Activated naive CD8-positive, alpha-beta T cell treated with anti-CD3 and anti-CD28 coated beads, Interleukin-2, amount 50 U/mL, for 24 hours (primary cell): ENCODE measurements at regions not wholly inside any gene's neighbourhood (a gene's known extent, or its start where the extent isn't known, plus 50 kb on each side); places are given as distances from the start of the nearest gene placed in this dataset.

Experiments
- ATAC-seq: fragments of 150-1000 bp; cut with Tn5 transposase; one replicate; pipeline ENCODE4 v1.10.0; 2021
- DNase-seq: peaks from one replicate; pipeline ENCODE4 v3.0.0; 2021
- H3K27ac Mint-ChIP-seq: one replicate; pipeline ENCODE4 v1.8.0; 2021; ENCODE audit warnings: mild to moderate bottlenecking, mixed read lengths
- H3K27me3 Mint-ChIP-seq: one replicate; pipeline ENCODE4 v1.8.0; 2021; ENCODE audit warnings: mixed read lengths
- H3K36me3 Mint-ChIP-seq: one replicate; pipeline ENCODE4 v1.8.0; 2021; ENCODE audit warnings: low read depth, mixed read lengths
- H3K4me1 Mint-ChIP-seq: one replicate; pipeline ENCODE4 v1.8.0; 2021; ENCODE audit warnings: mixed read lengths
- H3K4me3 Mint-ChIP-seq: one replicate; pipeline ENCODE4 v1.8.0; 2021; ENCODE audit warnings: mild to moderate bottlenecking, moderate library complexity, mixed read lengths
- H3K9me3 Mint-ChIP-seq: one replicate; pipeline ENCODE4 v1.8.0; 2021; ENCODE audit warnings: mixed read lengths

DNA sequence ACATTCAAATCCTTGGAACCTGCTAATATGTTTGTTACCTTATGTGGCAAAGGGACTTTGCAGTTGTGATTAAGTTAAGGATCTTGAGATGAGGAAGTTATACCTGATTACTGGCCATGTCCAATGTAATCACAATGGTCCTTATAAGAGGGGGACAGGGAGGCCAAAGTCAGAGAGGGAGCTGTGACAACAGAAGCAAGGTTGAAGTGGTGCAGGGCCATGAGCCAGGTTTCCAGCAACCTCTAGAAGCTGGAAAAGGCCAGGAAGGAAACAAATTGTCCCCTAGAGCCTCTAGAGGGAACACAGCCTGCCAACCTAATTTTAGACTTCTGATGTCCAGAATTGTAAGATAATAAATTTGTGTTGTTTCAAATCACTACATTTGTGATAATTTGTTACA is 334.7 kb upstream of the DACH1 start:
- DNase-seq = no peak
- no peak for ATAC-seq
- no peaks in the 10 kb centered on the region for H3K27me3 Mint-ChIP-seq
- H3K4me1 Mint-ChIP-seq = no peaks in the 10 kb centered on the region
- H3K9me3 Mint-ChIP-seq = no peaks in the 10 kb centered on the region
- H3K4me3 Mint-ChIP-seq = no peak overlapping the region
- no peaks in the 10 kb centered on the region for H3K36me3 Mint-ChIP-seq
- H3K27ac Mint-ChIP-seq = no peak overlapping the region

- no peaks in the 10 kb centered on the region for H3K36me3 Mint-ChIP-seq
- H3K27me3 Mint-ChIP-seq = no peaks in the 10 kb centered on the region
- H3K4me3 Mint-ChIP-seq = no peak overlapping the region
- no peak for DNase-seq
- ATAC-seq = no peak
- H3K4me1 Mint-ChIP-seq = no peaks in the 10 kb centered on the region
- H3K9me3 Mint-ChIP-seq = no peaks in the 10 kb centered on the region
- no peak overlapping the region for H3K27ac Mint-ChIP-seq
Observed at GRCh38 chr13:72199640-72200039, 332.6 kb upstream of the DACH1 start.

GRCh38 chr13:72198967-72199560 is 332.1 kb upstream of the DACH1 start:
- ATAC-seq = no peak
- Mint-ChIP-seq H3K4me3 (no peak overlapping the region), H3K4me1 (no peaks in the 10 kb centered on the region), H3K9me3 (no peaks in the 10 kb centered on the region), H3K36me3 (no peaks in the 10 kb centered on the region), H3K27ac (no peak overlapping the region), H3K27me3 (no peaks in the 10 kb centered on the region)
- no peak for DNase-seq

- H3K4me3 Mint-ChIP-seq = no peak overlapping the region
- ATAC-seq = no peak
- no peaks in the 10 kb centered on the region for H3K36me3 Mint-ChIP-seq
- no peak overlapping the region for H3K27ac Mint-ChIP-seq
- no peaks in the 10 kb centered on the region for H3K9me3 Mint-ChIP-seq
- no peak for DNase-seq
- no peaks in the 10 kb centered on the region for H3K27me3 Mint-ChIP-seq
- H3K4me1 Mint-ChIP-seq = no peaks in the 10 kb centered on the region
Observed at GRCh38 chr13:72198042-72198441, 331.0 kb upstream of the DACH1 start.

DNA sequence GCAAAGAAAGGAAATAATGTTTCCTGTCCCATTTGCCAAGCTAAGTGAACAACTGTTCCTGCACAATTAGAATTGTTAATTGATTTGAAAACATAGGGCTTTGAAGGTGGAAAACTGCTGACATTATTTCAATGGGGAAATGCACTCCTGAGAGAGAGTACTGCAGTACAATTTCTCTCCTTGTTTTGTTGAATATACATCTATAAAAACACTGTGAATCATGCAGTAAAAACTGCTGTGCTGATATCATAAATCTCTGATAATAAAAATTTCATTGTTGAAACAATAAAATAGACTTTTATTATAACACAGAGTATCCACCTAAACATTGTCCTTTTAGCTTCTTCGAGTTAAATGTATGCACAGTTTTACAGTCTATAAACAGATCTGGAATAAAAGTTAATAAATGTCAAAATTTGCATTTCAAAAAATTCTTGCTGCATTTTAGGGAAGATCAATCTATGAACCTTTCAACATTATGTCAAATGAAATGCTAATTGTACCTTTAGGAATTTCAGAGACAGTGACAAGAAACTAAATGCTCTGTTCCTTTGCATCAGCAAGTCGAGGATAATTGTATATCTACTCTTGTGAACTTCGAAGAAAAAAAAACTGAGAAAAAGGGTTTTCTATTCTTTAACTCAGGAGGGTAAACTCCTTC is 328.2 kb upstream of the DACH1 start:
- Mint-ChIP-seq H3K4me3 (no peak overlapping the region), H3K27me3 (no peaks in the 10 kb centered on the region), H3K36me3 (no peaks in the 10 kb centered on the region), H3K27ac (no peak overlapping the region), H3K9me3 (no peaks in the 10 kb centered on the region), H3K4me1 (no peaks in the 10 kb centered on the region)
- no peak for ATAC-seq
- no peak for DNase-seq

GRCh38 chr13:72194523-72194922 is 327.5 kb upstream of the DACH1 start:
- no peak for DNase-seq
- Mint-ChIP-seq H3K4me3 (no peak overlapping the region), H3K27me3 (no peaks in the 10 kb centered on the region), H3K27ac (no peak overlapping the region), H3K36me3 (no peaks in the 10 kb centered on the region), H3K9me3 (no peaks in the 10 kb centered on the region), H3K4me1 (no peaks in the 10 kb centered on the region)
- no peak for ATAC-seq

DNA sequence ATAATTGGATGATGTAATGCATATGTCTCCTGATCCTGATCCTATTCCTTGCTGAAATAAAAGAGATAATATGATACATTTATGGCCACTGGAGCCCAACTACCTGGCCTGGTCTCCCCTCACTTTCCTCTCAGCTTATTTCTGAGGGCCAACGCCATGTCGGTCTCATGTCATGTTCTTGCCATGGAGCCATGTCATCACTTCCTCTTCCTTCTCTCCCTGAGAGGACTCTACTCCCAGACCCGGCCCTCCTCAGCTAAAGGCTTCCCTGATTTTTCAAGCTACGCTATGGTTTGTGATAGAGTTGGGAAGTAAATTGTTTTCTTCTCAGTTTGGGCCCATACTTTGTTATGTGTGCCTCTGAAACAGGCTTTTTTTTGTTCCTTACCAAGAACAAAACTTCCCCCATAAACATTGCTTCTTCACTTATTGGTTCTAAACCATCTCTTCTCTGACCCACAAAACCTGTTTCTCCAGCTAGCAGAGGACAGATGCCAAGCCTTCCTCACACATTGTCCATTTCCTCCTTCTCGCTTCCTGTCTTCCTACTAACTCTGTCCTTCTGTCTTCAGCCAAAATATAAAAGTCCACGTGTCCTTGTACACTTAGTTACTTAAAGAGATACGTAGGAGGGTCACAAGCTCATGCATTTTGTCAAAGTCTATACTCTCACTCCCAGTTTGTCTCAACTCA is 319.9 kb upstream of the DACH1 start:
- DNase-seq (no peak), ATAC-seq (no peak)
- Mint-ChIP-seq H3K36me3 (no peaks in the 10 kb centered on the region), H3K9me3 (peaks cover 7% of the 10 kb centered on the region), H3K27me3 (no peaks in the 10 kb centered on the region), H3K4me1 (no peaks in the 10 kb centered on the region), H3K27ac (no peak overlapping the region), H3K4me3 (no peak overlapping the region)

DNA sequence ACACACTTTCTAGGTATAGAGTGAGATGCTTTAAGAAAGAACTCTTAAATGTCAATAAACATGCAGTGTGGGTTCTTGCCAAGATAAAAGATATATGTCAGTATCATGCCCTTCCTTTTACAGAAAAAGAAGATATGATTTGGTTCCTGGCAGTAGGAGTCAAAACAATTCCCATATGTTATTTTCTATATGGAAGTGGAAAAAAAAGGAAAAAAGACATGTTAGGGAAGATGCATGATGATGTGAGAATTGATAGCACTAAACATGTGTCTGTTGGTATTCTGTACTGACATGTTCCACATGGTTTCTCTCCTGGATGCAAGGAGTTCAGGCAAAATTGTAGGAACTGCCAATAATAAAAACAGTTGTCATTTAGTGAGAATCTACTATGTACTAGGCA is 318.8 kb upstream of the DACH1 start:
- no peaks in the 10 kb centered on the region for H3K36me3 Mint-ChIP-seq
- H3K9me3 Mint-ChIP-seq = peaks cover 7% of the 10 kb centered on the region
- H3K4me3 Mint-ChIP-seq = no peak overlapping the region
- no peak overlapping the region for H3K27ac Mint-ChIP-seq
- H3K4me1 Mint-ChIP-seq = no peaks in the 10 kb centered on the region
- no peaks in the 10 kb centered on the region for H3K27me3 Mint-ChIP-seq
- no peak for DNase-seq
- ATAC-seq = no peak

- Mint-ChIP-seq H3K9me3 (peaks cover under 1% of the 10 kb centered on the region), H3K4me1 (no peaks in the 10 kb centered on the region), H3K27me3 (no peaks in the 10 kb centered on the region), H3K36me3 (no peaks in the 10 kb centered on the region), H3K27ac (no peak overlapping the region), H3K4me3 (no peak overlapping the region)
- ATAC-seq = no peak
- DNase-seq = no peak
Observed at GRCh38 chr13:72181661-72182060, 314.7 kb upstream of the DACH1 start.

DNA sequence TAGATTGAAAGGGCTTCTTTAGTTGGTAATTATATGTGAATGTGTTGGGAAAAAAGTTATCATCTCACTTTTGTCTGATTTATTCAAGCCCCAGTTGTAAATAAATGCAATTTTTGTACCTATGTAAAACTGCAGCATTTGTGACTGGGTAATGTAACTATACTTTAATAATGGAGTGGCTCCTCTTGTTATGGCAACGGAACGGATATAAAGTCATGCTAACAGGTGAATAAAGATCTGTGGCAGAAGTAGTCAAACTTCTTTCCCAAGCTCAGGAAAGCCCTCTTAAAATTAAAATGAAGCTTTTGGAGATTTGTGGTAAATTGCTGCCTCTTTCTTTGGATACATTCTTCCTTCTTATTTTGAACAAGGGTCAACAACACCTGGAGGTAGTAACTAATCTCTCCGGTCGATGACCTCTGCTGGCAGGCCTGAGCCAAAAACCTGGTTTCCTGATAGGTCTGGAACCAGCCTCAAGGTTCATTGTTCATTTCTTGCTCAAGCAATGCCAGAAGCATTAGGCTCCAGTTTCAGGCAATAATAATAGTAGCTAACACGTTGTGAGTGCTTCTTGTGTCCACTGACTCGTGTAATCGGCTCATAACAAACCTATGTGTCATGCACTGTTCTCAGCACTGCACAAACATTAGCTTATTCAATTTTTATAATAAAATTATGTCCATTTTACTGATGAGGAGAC is 313.4 kb upstream of the DACH1 start:
- no peaks in the 10 kb centered on the region for H3K4me1 Mint-ChIP-seq
- no peaks in the 10 kb centered on the region for H3K36me3 Mint-ChIP-seq
- DNase-seq (no peak), ATAC-seq (no peak)
- no peak overlapping the region for H3K4me3 Mint-ChIP-seq
- no peaks in the 10 kb centered on the region for H3K27me3 Mint-ChIP-seq
- no peaks in the 10 kb centered on the region for H3K9me3 Mint-ChIP-seq
- no peak overlapping the region for H3K27ac Mint-ChIP-seq

DNA sequence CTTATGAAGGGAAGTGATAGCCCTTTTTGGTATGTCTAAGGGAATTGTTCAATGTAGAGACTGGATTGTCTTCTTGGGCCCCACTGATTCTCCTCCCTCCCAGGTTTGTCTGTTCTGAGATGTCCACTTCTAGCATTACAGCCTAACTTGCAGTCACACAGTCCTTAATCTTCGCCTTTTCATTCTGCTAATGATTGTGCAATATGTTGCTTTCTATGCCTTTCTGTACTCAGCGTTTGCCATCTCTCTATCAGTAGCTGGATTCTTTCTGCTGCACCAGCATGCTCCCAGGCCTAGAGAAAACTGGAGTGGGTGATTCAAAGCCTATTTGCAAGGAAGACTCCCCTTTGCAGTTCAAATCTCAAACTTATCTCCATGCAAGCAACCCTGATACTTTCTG is 307.5 kb upstream of the DACH1 start:
- Mint-ChIP-seq H3K4me1 (no peaks in the 10 kb centered on the region), H3K4me3 (no peak overlapping the region), H3K9me3 (no peaks in the 10 kb centered on the region), H3K27me3 (no peaks in the 10 kb centered on the region), H3K36me3 (no peaks in the 10 kb centered on the region), H3K27ac (no peak overlapping the region)
- no peak for ATAC-seq
- DNase-seq = no peak

DNA sequence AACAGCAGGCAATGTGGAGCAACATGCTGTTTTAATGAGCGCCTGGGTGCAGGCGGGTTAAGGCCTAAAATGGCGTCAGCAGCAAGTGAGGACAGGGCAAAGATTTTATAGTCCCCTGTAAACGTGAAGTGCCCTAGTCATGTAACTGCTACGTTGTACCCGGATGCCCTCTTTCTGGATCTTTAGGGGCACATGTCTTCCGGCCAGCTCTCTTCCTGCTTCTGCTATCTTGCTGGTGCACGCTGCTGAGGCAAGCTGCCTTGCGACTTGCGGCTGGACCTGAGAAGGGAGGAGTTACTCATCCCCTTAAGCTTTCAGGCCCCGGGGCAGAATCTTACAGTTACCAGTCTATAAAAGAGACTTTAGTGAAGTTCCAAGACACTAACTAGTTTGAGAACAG is 303.6 kb upstream of the DACH1 start:
- Mint-ChIP-seq H3K36me3 (no peaks in the 10 kb centered on the region), H3K27me3 (no peaks in the 10 kb centered on the region), H3K4me3 (no peak overlapping the region), H3K27ac (no peak overlapping the region), H3K4me1 (no peaks in the 10 kb centered on the region), H3K9me3 (peaks cover 5% of the 10 kb centered on the region)
- ATAC-seq = no peak
- no peak for DNase-seq

- no peaks in the 10 kb centered on the region for H3K27me3 Mint-ChIP-seq
- no peak for DNase-seq
- ATAC-seq = no peak
- peaks cover 5% of the 10 kb centered on the region for H3K9me3 Mint-ChIP-seq
- H3K4me3 Mint-ChIP-seq = no peak overlapping the region
- no peak overlapping the region for H3K27ac Mint-ChIP-seq
- no peaks in the 10 kb centered on the region for H3K36me3 Mint-ChIP-seq
- H3K4me1 Mint-ChIP-seq = no peaks in the 10 kb centered on the region
Observed at GRCh38 chr13:72168126-72168855, 301.3 kb upstream of the DACH1 start.

DNA sequence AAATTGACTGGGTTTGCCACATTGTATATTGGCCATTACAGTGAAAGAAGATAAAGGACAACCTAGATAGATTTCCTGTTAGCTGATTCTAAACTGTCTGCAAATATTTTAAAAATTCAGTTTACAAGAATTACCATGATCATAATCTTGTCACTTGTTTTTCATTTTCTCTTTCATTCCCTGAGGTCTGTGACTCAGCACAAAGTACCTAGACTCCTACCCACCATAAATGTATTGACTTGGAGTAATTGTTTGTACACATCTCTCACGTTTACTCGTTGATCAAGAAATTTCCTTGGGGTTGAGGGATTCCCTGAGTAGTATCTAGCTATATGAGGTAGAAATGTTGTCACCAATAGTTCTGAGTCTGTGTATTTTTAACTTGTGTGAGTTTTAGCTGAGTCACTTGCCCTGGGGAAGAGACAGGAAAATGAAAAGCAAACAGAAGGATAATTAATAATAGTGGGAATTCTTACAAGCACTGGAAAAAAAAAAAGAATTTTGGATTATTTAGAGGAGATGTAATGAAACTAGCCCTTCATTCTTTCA is 299.2 kb upstream of the DACH1 start:
- no peak overlapping the region for H3K4me3 Mint-ChIP-seq

More for the DNA sequence above, 299.2 kb upstream of the DACH1 start:
- Mint-ChIP-seq H3K27ac (no peak overlapping the region), H3K9me3 (peaks cover 5% of the 10 kb centered on the region), H3K36me3 (no peaks in the 10 kb centered on the region), H3K4me1 (no peaks in the 10 kb centered on the region), H3K27me3 (no peaks in the 10 kb centered on the region)
- no peak for DNase-seq
- no peak for ATAC-seq
